GM12878 (cell line): ENCODE measurements at regions not wholly inside any gene's neighbourhood (a gene's known extent, or its start where the extent isn't known, plus 50 kb on each side); places are given as distances from the start of the nearest gene placed in this dataset.

ENCODE experiments used
- FOXM1 ChIP-seq: IDR thresholded peaks from 2 replicates; pipeline ENCODE4 v1.6.1; 2012; ENCODE audit warnings: low read depth, mild to moderate bottlenecking, inconsistent platforms, low read length, moderate library complexity
- SIX5 ChIP-seq: IDR thresholded peaks from 2 replicates; pipeline ENCODE4 v1.6.1; 2011; ENCODE audit warnings: mild to moderate bottlenecking, low read depth, low read length, moderate library complexity; ENCODE audit not compliant: severe bottlenecking
- TCF12 ChIP-seq: IDR thresholded peaks from 2 replicates; pipeline ENCODE4 v1.6.1; 2011; ENCODE audit warnings: low read depth, mild to moderate bottlenecking, low read length
- ZNF24 ChIP-seq: fragments of 450-650 bp; IDR thresholded peaks from 2 replicates; pipeline ENCODE4 v1.6.1; 2017; ENCODE audit warnings: antibody characterized with exemption, mild to moderate bottlenecking
- TF ChIP-seq, protein P1 (sequence below), 3 experiments: IDR thresholded peaks in 2 of 3; conservative IDR thresholded peaks in 1 of 3; 2 replicates each; pipeline ENCODE4 v1.5.1; 2011; ENCODE audit warnings: low read depth in 3 of 3, low read length in 3 of 3, mild to moderate bottlenecking in 3 of 3, control low read depth in 2 of 3, moderate library complexity in 2 of 3, inconsistent platforms in 1 of 3, mixed read lengths in 1 of 3; ENCODE audit not compliant: control insufficient read depth in 2 of 3, insufficient read depth in 1 of 3; ENCODE audit errors: extremely low read depth in 1 of 3

- TF ChIP-seq, protein P1, sequence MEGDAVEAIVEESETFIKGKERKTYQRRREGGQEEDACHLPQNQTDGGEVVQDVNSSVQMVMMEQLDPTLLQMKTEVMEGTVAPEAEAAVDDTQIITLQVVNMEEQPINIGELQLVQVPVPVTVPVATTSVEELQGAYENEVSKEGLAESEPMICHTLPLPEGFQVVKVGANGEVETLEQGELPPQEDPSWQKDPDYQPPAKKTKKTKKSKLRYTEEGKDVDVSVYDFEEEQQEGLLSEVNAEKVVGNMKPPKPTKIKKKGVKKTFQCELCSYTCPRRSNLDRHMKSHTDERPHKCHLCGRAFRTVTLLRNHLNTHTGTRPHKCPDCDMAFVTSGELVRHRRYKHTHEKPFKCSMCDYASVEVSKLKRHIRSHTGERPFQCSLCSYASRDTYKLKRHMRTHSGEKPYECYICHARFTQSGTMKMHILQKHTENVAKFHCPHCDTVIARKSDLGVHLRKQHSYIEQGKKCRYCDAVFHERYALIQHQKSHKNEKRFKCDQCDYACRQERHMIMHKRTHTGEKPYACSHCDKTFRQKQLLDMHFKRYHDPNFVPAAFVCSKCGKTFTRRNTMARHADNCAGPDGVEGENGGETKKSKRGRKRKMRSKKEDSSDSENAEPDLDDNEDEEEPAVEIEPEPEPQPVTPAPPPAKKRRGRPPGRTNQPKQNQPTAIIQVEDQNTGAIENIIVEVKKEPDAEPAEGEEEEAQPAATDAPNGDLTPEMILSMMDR (IDR thresholded peaks at IDR 0.05 in 2 of 3, conservative IDR thresholded peaks at IDR 0.05 in 1 of 3; ENCODE audit: control insufficient read depth in 2 of 3, extremely low read depth in 1 of 3, insufficient read depth in 1 of 3, low read depth in 3 of 3, low read length in 3 of 3), result no peak
- TF ChIP-seq SIX5, result no peak
- no peak for TF ChIP-seq FOXM1
- TF ChIP-seq ZNF24, result no peak
- TF ChIP-seq TCF12, result no peak
Observed at GRCh38 chr19:29439688-29440550, 85.9 kb upstream of the VSTM2B start.
